SHP77 treated with DMSO at 0.1 percent for 48 hours (cell line): ENCODE measurements at regions not wholly inside any gene's neighbourhood (a gene's known extent, or its start where the extent isn't known, plus 50 kb on each side); places are given as distances from the start of the nearest gene placed in this dataset.

ENCODE experiments used
- DNase-seq: peaks from one replicate; lab custom pipeline; 2025; lab: John Stamatoyannopoulos, UW

DNA sequence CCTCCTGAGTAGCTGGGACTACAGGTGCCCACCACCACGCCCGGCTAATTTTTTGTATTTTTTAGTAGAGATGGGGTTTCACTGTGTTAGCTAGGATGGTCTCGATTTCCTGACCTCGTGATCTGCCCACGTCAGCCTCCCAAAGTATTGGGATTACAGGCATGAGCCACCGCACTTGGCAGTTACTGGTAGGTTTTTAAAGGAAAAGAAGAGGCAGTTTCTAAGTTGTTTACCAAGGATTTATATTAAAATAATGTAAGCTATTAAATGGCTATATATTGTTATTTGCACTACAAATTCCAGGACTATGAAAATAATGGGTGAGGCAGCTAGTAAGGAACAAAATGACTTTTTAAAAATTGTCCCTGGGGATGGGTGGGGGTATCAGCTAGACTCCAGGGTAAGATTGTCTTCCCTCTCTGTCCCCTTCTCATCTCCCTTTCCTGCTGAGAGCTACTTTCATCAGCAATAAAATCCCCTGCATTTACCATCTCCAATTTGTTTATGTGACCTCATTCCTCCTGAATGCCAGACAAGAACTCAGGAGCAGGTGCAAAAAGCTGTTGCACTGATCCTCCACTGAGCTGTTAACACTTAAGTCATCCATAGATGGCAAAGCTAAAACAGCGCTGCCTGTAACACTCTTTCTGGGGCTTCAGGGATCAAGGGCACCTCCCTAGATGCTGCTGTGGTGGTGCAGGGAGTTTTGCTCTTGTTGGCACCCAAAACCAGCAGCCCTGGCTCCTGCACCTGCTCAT is 165.2 kb downstream of the ZPLD1 start:
- DNase-seq, result no peak

DNA sequence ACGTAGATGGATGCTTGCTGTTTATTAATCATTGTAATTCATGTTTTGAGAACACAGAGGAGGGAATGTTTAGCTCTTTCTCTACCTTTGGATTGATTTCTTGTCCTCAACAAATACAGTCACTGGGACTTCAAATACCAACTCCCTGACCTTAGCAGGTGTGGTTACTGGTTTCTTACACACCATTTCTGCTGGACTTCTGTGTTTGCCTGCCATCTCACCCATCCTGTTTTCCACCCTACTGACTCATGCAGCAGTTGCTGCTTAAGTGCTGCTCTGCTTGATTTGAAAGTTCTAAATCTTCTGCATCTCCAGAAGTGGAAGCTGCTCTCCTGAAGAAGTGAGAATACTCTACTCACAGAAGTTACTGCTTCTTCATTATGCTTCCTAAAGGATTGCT is 170.3 kb downstream of the ZPLD1 start:
- no peak for DNase-seq

DNA sequence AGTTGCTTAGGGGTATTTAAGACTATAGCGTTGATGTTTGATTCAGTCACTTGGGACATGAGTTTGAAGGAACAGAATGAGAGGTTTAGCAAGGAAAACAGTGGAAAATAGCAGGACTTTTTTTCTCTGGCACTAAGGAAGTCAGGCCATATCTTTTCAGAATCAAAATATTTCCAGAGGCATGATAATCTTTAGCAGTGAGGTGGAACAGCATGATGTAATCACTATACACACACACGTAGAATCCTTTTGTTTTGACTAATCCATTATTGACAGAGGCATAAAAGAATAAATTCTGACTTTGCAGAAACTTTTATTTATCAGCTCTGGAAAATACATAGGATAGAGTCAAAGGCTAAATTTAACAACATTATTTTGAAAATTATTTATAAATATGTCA is 174.1 kb downstream of the ZPLD1 start:
- no peak for DNase-seq

DNA sequence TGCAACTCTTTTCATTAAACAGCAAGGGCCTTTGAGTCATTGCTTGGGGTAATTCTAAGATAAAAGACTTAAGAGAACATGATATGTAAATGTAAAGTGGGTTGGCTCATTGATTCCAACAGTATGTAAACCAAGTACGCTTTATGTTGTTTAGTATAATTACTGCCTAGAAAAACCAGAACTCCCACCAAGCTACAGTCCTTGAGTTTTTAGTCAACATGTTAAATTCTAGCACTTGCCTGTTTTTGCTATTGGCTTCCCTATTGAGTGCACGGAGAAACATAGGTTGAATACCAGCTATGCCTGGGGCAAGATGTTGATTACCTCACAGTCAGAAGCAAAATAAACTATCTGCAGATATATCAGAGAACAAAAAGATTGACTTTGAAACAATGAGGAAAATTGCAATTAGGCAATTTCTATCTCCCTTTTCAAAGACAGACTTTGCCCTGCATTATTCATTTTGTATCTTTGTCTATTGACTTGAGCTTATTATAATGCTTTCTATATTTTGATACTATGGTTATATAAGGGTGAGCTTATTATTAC is 179.3 kb downstream of the ZPLD1 start:
- no peak for DNase-seq

- DNase-seq, result no peak
Measured at GRCh38 chr3:102614585-102614984, 179.8 kb downstream of the ZPLD1 start.

GRCh38 chr3:102617381-102617780 is 182.6 kb downstream of the ZPLD1 start:
- no peak for DNase-seq

GRCh38 chr3:102619361-102619760 is 184.5 kb downstream of the ZPLD1 start:
- DNase-seq, result no peak

DNA sequence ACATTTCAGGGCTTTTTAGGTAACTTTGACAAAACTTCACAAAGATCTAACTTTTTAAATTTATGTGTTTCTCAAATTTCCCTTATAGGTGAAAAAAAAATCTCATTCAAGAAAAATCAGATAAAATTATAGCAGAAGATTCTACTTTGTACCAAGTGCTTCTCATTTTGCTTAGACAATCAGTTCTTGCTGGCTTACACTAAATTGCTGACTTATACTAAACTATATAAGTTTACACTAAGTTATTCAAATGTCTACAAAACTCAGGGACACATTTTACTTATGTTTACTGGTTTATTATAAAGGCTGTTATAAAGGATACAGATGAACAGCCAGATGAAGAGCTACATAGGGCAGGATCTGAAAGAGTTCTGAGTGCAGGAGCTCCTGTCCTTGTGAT is 195.1 kb downstream of the ZPLD1 start:
- no peak for DNase-seq

- DNase-seq, result no peak
Measured at GRCh38 chr3:102630531-102630930, 195.7 kb downstream of the ZPLD1 start.

GRCh38 chr3:102643546-102643945 is 208.7 kb downstream of the ZPLD1 start:
- DNase-seq, result no peak

DNA sequence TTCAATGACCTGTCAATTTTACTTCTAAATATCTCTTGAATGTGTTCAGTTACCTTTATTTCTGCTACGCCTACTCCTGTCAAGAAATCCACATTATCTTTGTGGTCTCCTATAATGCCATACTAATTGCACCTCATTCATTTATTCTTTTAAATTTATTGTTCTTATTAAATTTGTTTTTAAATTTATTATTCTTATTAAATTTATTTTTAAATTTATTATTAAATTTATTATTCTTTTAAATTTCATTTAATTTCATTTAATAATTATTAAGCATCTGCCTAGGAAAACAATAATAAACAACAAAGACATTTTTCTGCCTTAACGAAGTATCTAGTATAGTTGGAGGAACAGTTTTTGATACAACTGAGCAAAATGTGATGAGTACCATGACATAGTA is 211.7 kb downstream of the ZPLD1 start:
- DNase-seq, result no peak

DNA sequence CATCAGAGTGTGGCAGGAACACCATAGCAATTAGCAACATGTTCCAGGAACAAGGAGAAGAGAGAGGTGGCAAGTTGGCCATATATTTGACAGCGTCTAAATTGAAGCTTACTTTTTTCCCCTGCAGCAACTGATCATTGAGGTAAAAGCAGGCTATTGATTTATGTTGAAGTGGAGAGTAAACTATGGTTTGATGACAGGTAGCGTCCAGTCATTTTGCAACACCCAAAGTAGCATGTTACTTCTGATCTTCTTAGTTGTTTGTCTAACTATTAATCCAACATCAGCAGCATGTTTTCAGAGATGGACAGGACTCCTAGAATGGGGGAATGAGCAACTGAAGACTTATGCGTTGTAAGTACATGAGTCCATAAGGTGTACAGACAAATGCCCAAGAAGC is 225.8 kb downstream of the ZPLD1 start:
- DNase-seq, result no peak

- no peak for DNase-seq
Measured at GRCh38 chr3:102661707-102662497, 227.1 kb downstream of the ZPLD1 start.

DNA sequence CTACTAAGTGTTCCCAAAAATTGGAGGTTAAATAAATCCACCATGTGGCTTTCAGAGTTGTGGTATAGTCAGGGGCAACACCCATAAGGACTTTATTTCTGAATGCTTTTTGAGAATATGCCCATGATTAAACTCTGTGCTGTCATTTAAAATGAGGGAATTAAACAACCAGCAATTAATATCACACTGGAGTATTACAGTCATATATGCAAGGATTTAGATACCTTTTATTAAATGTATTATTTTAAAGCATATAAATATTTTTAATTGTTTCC is 227.6 kb downstream of the ZPLD1 start:
- DNase-seq, result no peak

GRCh38 chr3:102664126-102664525 is 229.3 kb downstream of the ZPLD1 start:
- DNase-seq, result no peak

- no peak for DNase-seq
Measured at GRCh38 chr3:102665183-102665582, 230.4 kb downstream of the ZPLD1 start.

- no peak for DNase-seq
Measured at GRCh38 chr3:102668247-102668646, 233.4 kb downstream of the ZPLD1 start.

GRCh38 chr3:102670986-102671385 is 236.2 kb downstream of the ZPLD1 start:
- DNase-seq, result no peak

GRCh38 chr3:102672305-102672704 is 237.5 kb downstream of the ZPLD1 start:
- DNase-seq, result no peak

DNA sequence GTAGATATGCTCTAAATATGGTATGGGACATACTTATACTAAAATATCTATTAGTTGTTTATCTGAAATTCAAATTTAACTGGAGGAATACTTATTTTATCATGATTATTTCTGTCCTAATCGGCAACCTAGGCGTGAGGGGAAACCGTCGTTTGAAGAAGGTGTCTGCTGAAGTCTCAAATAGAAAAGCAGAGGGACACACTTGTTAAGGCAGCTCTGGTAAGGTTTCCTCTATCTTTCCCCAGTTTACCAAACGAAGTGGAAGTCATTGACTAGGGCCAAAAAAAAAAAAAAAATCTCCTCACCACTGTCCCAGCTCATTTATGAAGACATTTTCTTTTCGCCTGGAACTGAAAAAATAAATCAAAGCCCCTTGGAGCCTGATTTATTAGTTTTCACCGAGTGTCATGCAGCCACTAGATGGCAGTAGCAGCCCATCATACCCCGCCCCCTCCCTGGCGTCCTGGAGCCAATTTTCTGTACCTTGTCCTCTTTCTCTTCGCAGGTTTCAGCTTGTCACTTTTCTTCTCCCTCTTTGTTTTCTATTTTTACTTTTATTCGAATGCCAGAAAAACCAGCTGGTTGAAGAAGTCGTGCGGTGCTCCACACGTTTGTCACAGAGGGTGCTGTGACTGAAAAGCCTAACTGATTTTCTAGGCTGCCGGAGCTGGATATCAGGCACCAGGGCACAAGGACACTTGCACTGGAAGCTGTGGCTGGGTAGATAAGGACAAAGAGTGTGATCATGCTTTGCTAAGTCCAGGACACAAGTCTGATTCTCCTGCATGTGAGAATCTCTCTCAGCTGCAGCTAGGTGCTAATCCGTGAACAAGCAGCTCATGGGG is 238.7 kb downstream of the ZPLD1 start:
- DNase-seq, result peak; percentile 4

- DNase-seq, result no peak
Measured at GRCh38 chr3:102674284-102674683, 239.5 kb downstream of the ZPLD1 start.

DNA sequence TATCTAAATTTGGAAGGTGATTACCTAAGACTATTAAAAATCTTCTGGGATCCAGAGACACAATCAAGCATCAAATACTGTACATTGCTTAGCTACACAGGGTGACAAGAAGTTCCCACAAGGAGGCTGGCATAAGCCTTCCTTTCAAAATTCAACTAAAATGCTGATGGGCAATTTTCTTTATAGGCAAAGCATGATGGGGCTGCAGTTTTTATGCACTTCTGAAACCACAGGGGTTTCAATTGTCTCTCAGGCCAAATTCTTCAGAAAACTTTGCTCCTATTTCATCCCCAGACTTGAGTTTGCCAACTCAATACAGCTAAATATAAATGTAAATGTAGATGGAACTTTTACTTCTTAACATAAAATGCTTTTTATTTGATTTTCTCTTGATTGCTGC is 241.6 kb downstream of the ZPLD1 start:
- DNase-seq, result no peak

DNA sequence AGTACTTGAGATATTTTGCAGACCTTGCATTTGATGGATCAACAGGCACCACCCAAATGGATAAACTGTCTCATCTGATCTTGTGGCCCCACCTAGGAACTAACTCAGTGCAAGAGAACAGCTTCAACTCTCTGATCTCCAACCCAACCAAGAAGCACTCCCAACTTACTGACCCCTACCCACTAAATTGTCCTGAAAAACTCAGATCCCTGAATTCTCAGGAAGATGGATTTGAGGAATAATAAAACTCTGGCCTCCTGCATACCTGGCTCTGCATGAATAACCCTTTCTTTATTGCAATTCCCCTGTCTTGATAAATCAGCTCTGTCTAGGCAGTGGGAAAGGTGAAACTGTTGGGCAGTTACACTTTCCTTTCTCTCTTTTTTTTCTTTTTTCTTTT is 247.9 kb downstream of the ZPLD1 start:
- no peak for DNase-seq
